ENCODE measurements at regions not wholly inside any gene's neighbourhood (a gene's known extent, or its start where the extent isn't known, plus 50 kb on each side); places are given as distances from the start of the nearest gene placed in this dataset.

DNA sequence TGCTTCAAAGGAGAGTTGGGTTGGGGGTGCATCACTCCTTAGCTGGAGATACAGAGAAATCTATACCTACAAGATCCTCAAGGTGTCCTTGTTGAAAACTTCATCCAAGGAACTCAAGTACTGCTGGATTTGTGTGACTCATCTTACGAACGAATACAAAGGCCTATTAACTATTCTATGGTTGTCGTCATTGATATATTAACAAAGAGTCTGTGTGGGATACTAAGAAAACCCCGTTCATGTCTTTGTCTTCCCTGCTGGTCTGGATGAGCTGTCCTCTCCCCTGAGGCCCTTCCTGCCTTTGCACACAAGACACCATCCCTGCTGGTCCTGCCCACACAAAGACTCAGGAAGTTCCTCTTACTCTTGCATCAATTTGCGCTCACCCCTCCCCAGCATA, 54.9 kb upstream of the IRF2 start:
- in situ Hi-C loops (cut with MboI; ENCODE audit: low sequenced_read_pairs) = no loop called here

DNA sequence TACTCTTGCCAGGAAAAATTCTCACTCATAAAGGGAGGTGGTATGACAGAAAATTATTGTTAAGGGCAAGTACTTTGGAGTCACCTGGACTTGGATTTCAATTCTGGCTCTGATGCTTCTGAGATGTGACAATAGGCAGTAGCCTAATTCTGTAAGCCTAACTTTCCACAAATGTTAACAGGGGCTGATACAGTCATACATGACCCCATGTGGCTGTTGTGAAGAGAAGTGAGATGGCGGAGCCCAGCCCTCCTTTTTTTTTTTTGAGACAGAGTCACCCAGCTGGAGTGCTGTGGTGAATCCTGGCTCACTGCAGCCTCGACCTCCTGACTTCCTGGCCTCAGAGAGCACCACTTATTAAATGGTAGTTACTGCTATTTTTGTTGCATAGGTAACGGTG, 54.4 kb upstream of the IRF2 start:
- in situ Hi-C loops (cut with MboI; ENCODE audit: low sequenced_read_pairs) = no loop called here

DNA sequence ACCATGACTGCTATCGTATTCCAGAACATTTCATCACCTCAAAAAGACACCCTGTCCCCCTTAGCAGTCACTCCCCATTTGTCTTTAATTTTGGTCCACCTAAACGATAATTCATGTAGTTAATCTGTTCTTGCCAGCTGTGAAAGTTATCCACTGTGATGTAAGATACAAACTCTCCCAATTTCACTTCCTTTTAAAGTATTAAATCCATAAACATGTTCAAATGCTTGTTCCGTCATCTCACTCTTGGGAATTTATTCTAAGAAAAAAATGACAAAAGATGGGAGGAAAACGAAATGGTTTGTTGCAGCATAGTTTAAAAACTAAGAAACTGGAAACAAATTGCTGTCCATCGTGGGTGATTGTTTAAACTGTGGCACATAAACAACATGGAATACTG, 53.7 kb upstream of the IRF2 start:
- in situ Hi-C loops (cut with MboI; ENCODE audit: low sequenced_read_pairs) = no loop called here

DNA sequence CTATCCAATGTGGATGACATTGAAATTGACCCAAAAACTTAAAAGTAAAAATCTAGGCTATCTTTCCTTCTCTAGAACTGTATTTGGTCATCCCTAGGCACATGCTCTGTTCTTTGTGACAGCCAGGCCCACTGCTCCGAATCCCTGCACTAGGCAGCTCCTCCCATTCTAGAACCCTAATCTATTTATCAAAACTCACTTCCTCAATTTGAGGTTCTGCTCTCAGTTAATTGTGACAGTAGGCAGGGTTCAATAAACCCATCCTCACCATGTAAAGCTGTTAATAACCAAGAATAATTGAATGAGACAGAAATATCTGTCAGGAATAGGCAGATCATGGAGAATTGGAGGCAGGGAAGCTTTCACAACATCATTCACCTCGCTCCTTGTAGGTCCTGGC, 51.9 kb upstream of the IRF2 start:
- in situ Hi-C loops (cut with MboI; ENCODE audit: low sequenced_read_pairs) = no loop called here

Measured in HL-60/S4 treated with retinoic acid at 250 ng/mL for 4 days and 3 days (cell line).